Liver (tissue), 8 donors: ENCODE measurements at regions not wholly inside any gene's neighbourhood (a gene's known extent, or its start where the extent isn't known, plus 50 kb on each side); places are given as distances from the start of the nearest gene placed in this dataset.

Experiments
- DNase-seq: peaks from one replicate; pipeline ENCODE4 v3.0.0-alpha.2; 2017; ENCODE audit warnings: low spot score
- H3K27ac ChIP-seq, 2 donors: one replicate each; pipeline ENCODE4 v1.7.0; 2013; ENCODE audit warnings: inconsistent platforms in 2 of 2, low read length in 2 of 2, control low read depth in 1 of 2, low read depth in 1 of 2, mild to moderate bottlenecking in 1 of 2
- H3K27me3 ChIP-seq, 4 donors: one replicate each; pipeline versions ENCODE4 v1.6.1 to v1.7.0; 2013; ENCODE audit warnings: low read length in 3 of 4, inconsistent platforms in 1 of 4, mild to moderate bottlenecking in 1 of 4, moderate library complexity in 1 of 4; ENCODE audit not compliant: control insufficient read depth in 4 of 4, insufficient read depth in 4 of 4
- H3K36me3 ChIP-seq, 4 donors: one replicate each; pipeline versions ENCODE4 v1.6.1 to v1.7.0; 2013; ENCODE audit warnings: low read length in 3 of 4, mild to moderate bottlenecking in 3 of 4, low read depth in 1 of 4, moderate library complexity in 1 of 4; ENCODE audit not compliant: control insufficient read depth in 4 of 4, insufficient read depth in 3 of 4
- H3K4me1 ChIP-seq, 4 donors: one replicate each; pipeline versions ENCODE4 v1.6.1 to v1.7.0; 2013; ENCODE audit warnings: low read length in 3 of 4, mild to moderate bottlenecking in 3 of 4, moderate library complexity in 1 of 4; ENCODE audit not compliant: control insufficient read depth in 4 of 4, insufficient read depth in 4 of 4
- H3K4me3 ChIP-seq, 3 donors: one replicate each; pipeline versions ENCODE4 v1.6.1 to v1.7.0; 2013; ENCODE audit warnings: low read length in 3 of 3, control low read depth in 1 of 3, low read depth in 1 of 3, mild to moderate bottlenecking in 1 of 3
- H3K9ac ChIP-seq, 2 donors: one replicate each; pipeline ENCODE4 v1.7.0; 2013; ENCODE audit warnings: low read length in 2 of 2, mild to moderate bottlenecking in 2 of 2, moderate library complexity in 2 of 2, control low read depth in 1 of 2, low read depth in 1 of 2
- H3K9me3 ChIP-seq, 4 donors: one replicate each; pipeline versions ENCODE4 v1.6.1 to v1.7.0; 2013; ENCODE audit warnings: low read length in 3 of 4; ENCODE audit not compliant: control insufficient read depth in 4 of 4
- EGR1 ChIP-seq, 2 donors: IDR thresholded peaks; 2 replicates each; pipeline ENCODE4 v1.6.1; 2016 to 2018; ENCODE audit warnings: antibody characterized with exemption in 2 of 2, low read depth in 2 of 2
- GABPA ChIP-seq, 2 donors: IDR thresholded peaks in 1 of 2; conservative IDR thresholded peaks in 1 of 2; 2 replicates each; pipeline ENCODE4 v1.6.1; 2016; ENCODE audit warnings: antibody characterized with exemption in 2 of 2, mild to moderate bottlenecking in 1 of 2, moderate library complexity in 1 of 2
- HNF4A ChIP-seq, 2 donors: conservative IDR thresholded peaks; 2 replicates each; pipeline ENCODE4 v1.6.1; 2016; ENCODE audit warnings: antibody characterized with exemption in 2 of 2, mild to moderate bottlenecking in 2 of 2
- JUND ChIP-seq, 2 donors: IDR thresholded peaks; 2 replicates each; pipeline ENCODE4 v1.6.1; 2016; ENCODE audit warnings: antibody characterized with exemption in 2 of 2
- NR2F2 ChIP-seq: IDR thresholded peaks from 2 replicates; pipeline ENCODE4 v1.6.1; 2016; ENCODE audit warnings: antibody characterized with exemption
- RAD21 ChIP-seq, 2 donors: IDR thresholded peaks; 2 replicates each; pipeline ENCODE4 v1.6.1; 2016; ENCODE audit warnings: antibody characterized with exemption in 2 of 2, mild to moderate bottlenecking in 2 of 2
- RXRA ChIP-seq, 2 donors: IDR thresholded peaks; 2 replicates each; pipeline ENCODE4 v1.6.1; 2017 to 2018; ENCODE audit warnings: antibody characterized with exemption in 2 of 2, mild to moderate bottlenecking in 1 of 2
- SP1 ChIP-seq: IDR thresholded peaks from 2 replicates; pipeline ENCODE4 v1.6.1; 2018; ENCODE audit warnings: antibody characterized with exemption, mild to moderate bottlenecking
- TAF1 ChIP-seq: conservative IDR thresholded peaks from 2 replicates; pipeline ENCODE4 v1.6.1; 2016; ENCODE audit warnings: antibody characterized with exemption, mild to moderate bottlenecking
- YY1 ChIP-seq: IDR thresholded peaks from 2 replicates; pipeline ENCODE4 v1.6.1; 2016; ENCODE audit warnings: antibody characterized with exemption, mild to moderate bottlenecking
- WGBS: extraction: QIAGEN DNeasy Blood & Tissue Kit; methylation state at CpG from one replicate; pipeline ENCODE4 v1.1.7; 2013; 5-methylcytosine and 5-hydroxymethylcytosine counted together
- TF ChIP-seq, protein P1 (sequence below): fragments of 150-350 bp; IDR thresholded peaks from 2 replicates; pipeline ENCODE4 v1.5.1; 2017; ENCODE audit warnings: improper control_type of control experiment, low read depth, low read length; ENCODE audit not compliant: missing input control
- TF ChIP-seq, protein P2 (sequence below): IDR thresholded peaks from 2 replicates; pipeline ENCODE4 v1.6.1; 2016; ENCODE audit warnings: antibody characterized with exemption
- TF ChIP-seq, protein P3 (sequence below): IDR thresholded peaks from 2 replicates; pipeline ENCODE4 v1.6.1; 2016; ENCODE audit warnings: antibody characterized with exemption
- TF ChIP-seq, protein P4 (sequence below): IDR thresholded peaks from 2 replicates; pipeline ENCODE4 v1.6.1; 2016; ENCODE audit warnings: antibody characterized with exemption, mild to moderate bottlenecking
- donor health status: healthy.
- donor health status: healthy.
- donor health status: healthy.
- donor health status: healthy.
- donor health status: healthy.

DNA sequence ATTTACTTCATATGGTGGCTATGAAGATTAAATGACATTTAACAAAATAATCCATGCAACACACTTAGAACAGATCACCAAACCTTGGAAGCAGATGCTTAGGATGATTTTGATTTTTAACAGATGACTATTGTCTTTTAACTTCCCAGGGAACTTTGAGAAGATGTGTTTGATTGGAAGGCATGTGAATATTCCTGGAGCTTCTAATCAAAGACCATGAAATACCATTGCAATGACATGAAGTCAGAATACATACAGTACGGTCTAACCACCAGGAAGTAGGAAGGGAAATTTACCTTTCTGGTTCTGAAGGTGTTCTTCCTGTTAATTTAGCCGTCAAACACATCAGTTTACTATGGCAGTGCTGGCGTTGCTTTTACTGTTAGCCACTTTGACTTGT, 414.9 kb downstream of the TMEM114 start (continued):
- TF ChIP-seq GABPA (IDR thresholded peaks at IDR 0.05 in 1 of 2, conservative IDR thresholded peaks at IDR 0.05 in 1 of 2) (no peak), NR2F2 (no peak), EGR1 (IDR thresholded peaks at IDR 0.05; ENCODE audit: low read depth in 2 of 2) (no peak), RAD21 (IDR thresholded peaks at IDR 0.05) (no peak)
- TF ChIP-seq, protein P1, sequence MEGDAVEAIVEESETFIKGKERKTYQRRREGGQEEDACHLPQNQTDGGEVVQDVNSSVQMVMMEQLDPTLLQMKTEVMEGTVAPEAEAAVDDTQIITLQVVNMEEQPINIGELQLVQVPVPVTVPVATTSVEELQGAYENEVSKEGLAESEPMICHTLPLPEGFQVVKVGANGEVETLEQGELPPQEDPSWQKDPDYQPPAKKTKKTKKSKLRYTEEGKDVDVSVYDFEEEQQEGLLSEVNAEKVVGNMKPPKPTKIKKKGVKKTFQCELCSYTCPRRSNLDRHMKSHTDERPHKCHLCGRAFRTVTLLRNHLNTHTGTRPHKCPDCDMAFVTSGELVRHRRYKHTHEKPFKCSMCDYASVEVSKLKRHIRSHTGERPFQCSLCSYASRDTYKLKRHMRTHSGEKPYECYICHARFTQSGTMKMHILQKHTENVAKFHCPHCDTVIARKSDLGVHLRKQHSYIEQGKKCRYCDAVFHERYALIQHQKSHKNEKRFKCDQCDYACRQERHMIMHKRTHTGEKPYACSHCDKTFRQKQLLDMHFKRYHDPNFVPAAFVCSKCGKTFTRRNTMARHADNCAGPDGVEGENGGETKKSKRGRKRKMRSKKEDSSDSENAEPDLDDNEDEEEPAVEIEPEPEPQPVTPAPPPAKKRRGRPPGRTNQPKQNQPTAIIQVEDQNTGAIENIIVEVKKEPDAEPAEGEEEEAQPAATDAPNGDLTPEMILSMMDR: no peak

DNA sequence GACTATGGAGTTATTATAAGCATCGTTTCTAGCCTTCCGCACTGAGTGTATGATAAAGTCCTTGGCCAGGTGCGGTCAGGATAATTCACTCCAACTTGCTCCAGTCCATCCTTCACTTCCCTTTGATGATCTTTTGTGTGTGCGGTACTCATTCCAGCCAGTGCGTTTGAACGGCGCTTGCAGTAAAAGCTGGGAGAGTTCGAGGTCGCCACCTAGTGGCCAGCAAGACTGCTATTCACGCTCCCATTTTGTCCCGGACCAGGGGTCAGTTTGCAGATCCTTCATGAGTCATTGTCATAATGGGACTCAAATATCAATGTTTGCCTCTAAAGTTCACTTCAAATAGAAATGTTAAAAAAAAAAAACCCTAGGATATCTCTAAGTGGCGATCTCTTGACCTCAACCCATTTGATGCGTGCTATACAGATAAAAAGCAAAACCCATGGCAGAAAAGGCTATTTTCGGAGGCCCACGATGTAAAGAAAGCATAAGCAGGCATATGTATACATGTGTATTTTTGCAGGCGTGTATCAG, 417.1 kb downstream of the TMEM114 start:
- H3K9ac ChIP-seq: no peak overlapping the region
- no peak overlapping the region for H3K4me3 ChIP-seq
- no peaks in the 10 kb centered on the region for H3K36me3 ChIP-seq
- TF ChIP-seq NR2F2: no peak
- no peak for TF ChIP-seq RXRA (IDR thresholded peaks at IDR 0.05)
- TF ChIP-seq, protein P2, sequence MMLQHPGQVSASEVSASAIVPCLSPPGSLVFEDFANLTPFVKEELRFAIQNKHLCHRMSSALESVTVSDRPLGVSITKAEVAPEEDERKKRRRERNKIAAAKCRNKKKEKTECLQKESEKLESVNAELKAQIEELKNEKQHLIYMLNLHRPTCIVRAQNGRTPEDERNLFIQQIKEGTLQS: no peak
- TF ChIP-seq HNF4A (conservative IDR thresholded peaks at IDR 0.05): peak; percentile 7 to 40
- TF ChIP-seq YY1: peak; percentile 36
- peak; percentile 82 to 90 for TF ChIP-seq RAD21 (IDR thresholded peaks at IDR 0.05)
- TF ChIP-seq, protein P3, sequence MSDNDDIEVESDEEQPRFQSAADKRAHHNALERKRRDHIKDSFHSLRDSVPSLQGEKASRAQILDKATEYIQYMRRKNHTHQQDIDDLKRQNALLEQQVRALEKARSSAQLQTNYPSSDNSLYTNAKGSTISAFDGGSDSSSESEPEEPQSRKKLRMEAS: no peak
- TF ChIP-seq SP1: no peak
- peak in 1 of 2 donors; percentile 26 for TF ChIP-seq JUND (IDR thresholded peaks at IDR 0.05)
- TF ChIP-seq, protein P1: peak; percentile 89
- TF ChIP-seq, protein P4, sequence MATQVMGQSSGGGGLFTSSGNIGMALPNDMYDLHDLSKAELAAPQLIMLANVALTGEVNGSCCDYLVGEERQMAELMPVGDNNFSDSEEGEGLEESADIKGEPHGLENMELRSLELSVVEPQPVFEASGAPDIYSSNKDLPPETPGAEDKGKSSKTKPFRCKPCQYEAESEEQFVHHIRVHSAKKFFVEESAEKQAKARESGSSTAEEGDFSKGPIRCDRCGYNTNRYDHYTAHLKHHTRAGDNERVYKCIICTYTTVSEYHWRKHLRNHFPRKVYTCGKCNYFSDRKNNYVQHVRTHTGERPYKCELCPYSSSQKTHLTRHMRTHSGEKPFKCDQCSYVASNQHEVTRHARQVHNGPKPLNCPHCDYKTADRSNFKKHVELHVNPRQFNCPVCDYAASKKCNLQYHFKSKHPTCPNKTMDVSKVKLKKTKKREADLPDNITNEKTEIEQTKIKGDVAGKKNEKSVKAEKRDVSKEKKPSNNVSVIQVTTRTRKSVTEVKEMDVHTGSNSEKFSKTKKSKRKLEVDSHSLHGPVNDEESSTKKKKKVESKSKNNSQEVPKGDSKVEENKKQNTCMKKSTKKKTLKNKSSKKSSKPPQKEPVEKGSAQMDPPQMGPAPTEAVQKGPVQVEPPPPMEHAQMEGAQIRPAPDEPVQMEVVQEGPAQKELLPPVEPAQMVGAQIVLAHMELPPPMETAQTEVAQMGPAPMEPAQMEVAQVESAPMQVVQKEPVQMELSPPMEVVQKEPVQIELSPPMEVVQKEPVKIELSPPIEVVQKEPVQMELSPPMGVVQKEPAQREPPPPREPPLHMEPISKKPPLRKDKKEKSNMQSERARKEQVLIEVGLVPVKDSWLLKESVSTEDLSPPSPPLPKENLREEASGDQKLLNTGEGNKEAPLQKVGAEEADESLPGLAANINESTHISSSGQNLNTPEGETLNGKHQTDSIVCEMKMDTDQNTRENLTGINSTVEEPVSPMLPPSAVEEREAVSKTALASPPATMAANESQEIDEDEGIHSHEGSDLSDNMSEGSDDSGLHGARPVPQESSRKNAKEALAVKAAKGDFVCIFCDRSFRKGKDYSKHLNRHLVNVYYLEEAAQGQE: no peak
- TF ChIP-seq GABPA (IDR thresholded peaks at IDR 0.05 in 1 of 2, conservative IDR thresholded peaks at IDR 0.05 in 1 of 2): no peak
- no peak for TF ChIP-seq TAF1
- WGBS: 21% methylated on average over 16 of the region's 16 CpGs
- no peaks in the 10 kb centered on the region for H3K4me1 ChIP-seq
- H3K27me3 ChIP-seq: peaks cover 0 to 6% (median 0%) of the 10 kb centered on the region in 4 donors
- no peaks in the 10 kb centered on the region for H3K9me3 ChIP-seq
- no peak overlapping the region for H3K27ac ChIP-seq
- peak; percentile 73 for DNase-seq
